ENCODE measurements at regions not wholly inside any gene's neighbourhood (a gene's known extent, or its start where the extent isn't known, plus 50 kb on each side); places are given as distances from the start of the nearest gene placed in this dataset.
"Not testable (repeated sequence)": the region's sequence is repeated elsewhere in the genome, so short reads cannot be mapped to it uniquely, and the experiment has no call there.

- no peak overlapping the region for H3K4me3 ChIP-seq
- no peaks in the 10 kb centered on the region for H3K4me1 ChIP-seq
- H3K27ac ChIP-seq = no peak overlapping the region
- H3K36me3 ChIP-seq = no peaks in the 10 kb centered on the region
- H3K27me3 ChIP-seq = no peaks in the 10 kb centered on the region
- peaks cover 0 to 17% (median 4%) of the 10 kb centered on the region in 4 donors for H3K9me3 ChIP-seq
- TF ChIP-seq POLR2A (IDR thresholded peaks at IDR 0.05) = no peak
- TF ChIP-seq EP300 (IDR thresholded peaks at IDR 0.05) = no peak
- TF ChIP-seq CTCF (IDR thresholded peaks at IDR 0.05) = no peak
- 93 to 94% methylated on average over 2 of the region's 2 CpGs for WGBS, 2 donors
- no peak for DNase-seq (ENCODE audit: low spot score in 2 of 2)
These were observed 535.3 kb downstream of the CCSER2 start for GRCh38 chr10:84863675-84864074.

GRCh38 chr10:84876116-84876999, 548.0 kb downstream of the CCSER2 start:
- H3K27me3 ChIP-seq = no peaks in the 10 kb centered on the region
- no peaks in the 10 kb centered on the region for H3K4me1 ChIP-seq
- no peak overlapping the region for H3K27ac ChIP-seq
- whole genome bisulfite sequencing, 2 donors = 54 to 64% methylated on average over 4 of the region's 4 CpGs
- no peaks in the 10 kb centered on the region for H3K9me3 ChIP-seq
- H3K36me3 ChIP-seq = no peaks in the 10 kb centered on the region
- no peak for DNase-seq (ENCODE audit: low spot score in 2 of 2)
- H3K4me3 ChIP-seq = no peak overlapping the region
- no peak for TF ChIP-seq EP300 (IDR thresholded peaks at IDR 0.05)
- TF ChIP-seq POLR2A (IDR thresholded peaks at IDR 0.05) = no peak
- no peak for TF ChIP-seq CTCF (IDR thresholded peaks at IDR 0.05)

DNA sequence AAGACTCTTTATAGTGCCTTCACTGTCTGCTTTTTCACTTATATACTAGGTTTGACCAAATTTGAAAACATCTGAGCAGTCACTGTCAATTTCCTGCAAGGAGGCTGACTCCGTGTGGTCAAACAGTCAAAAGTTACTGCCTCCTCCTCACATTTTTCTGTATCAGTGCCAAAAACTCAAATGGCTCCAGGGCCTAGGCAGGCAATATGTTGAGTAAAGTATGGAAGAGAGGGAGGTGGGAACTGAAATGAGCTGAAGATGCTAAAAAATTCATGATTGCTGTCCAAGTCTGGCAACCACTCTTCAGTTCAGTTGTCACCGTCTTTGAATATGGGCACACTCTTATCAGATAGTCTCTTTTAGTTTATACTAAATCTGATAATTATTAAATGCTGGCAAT, 551.6 kb downstream of the CCSER2 start:
- no peak overlapping the region for H3K4me3 ChIP-seq
- no peaks in the 10 kb centered on the region for H3K27me3 ChIP-seq
- WGBS, 2 donors = 84 to 85% methylated on average over 2 of the region's 2 CpGs
- no peak overlapping the region for H3K27ac ChIP-seq
- DNase-seq (ENCODE audit: low spot score in 2 of 2) = no peak
- H3K36me3 ChIP-seq = no peaks in the 10 kb centered on the region
- no peak for TF ChIP-seq EP300 (IDR thresholded peaks at IDR 0.05)
- no peak for TF ChIP-seq CTCF (IDR thresholded peaks at IDR 0.05)
- no peak for TF ChIP-seq POLR2A (IDR thresholded peaks at IDR 0.05)
- no peaks in the 10 kb centered on the region for H3K9me3 ChIP-seq
- H3K4me1 ChIP-seq = no peaks in the 10 kb centered on the region

GRCh38 chr10:84881696-84882095, 553.3 kb downstream of the CCSER2 start:
- not testable (repeated sequence) for DNase-seq (ENCODE audit: low spot score in 2 of 2); H3K36me3 ChIP-seq; H3K4me3 ChIP-seq; H3K9me3 ChIP-seq; H3K27ac ChIP-seq; H3K27me3 ChIP-seq; H3K4me1 ChIP-seq
- 84 to 87% methylated on average over 3 of the region's 3 CpGs for WGBS, 2 donors

- Histone ChIP-seq H3K9me3 (no peaks in the 10 kb centered on the region), H3K4me1 (no peaks in the 10 kb centered on the region), H3K36me3 (no peaks in the 10 kb centered on the region), H3K27ac (no peak overlapping the region), H3K27me3 (no peaks in the 10 kb centered on the region), H3K4me3 (no peak overlapping the region)
- WGBS, 2 donors = 54 to 67% methylated on average over 3 of the region's 3 CpGs
- DNase-seq (ENCODE audit: low spot score in 2 of 2) = no peak
- no peak for TF ChIP-seq CTCF (IDR thresholded peaks at IDR 0.05)
- TF ChIP-seq EP300 (IDR thresholded peaks at IDR 0.05) = no peak
- TF ChIP-seq POLR2A (IDR thresholded peaks at IDR 0.05) = no peak
These were observed 562.3 kb downstream of the CCSER2 start for GRCh38 chr10:84890706-84891105.
